T-helper 1 cell treated with Interleukin-12 subunit alpha and Interleukin-12 subunit beta and Interleukin-4 antibody, amounts not matched to agents 30 μg/mL and 1 μg/mL, for 36 hours (primary cell): ENCODE measurements at regions not wholly inside any gene's neighbourhood (a gene's known extent, or its start where the extent isn't known, plus 50 kb on each side); places are given as distances from the start of the nearest gene placed in this dataset.
"Not testable (repeated sequence)": the region's sequence is repeated elsewhere in the genome, so short reads cannot be mapped to it uniquely, and the experiment has no call there.

Experiments
- H3K27ac Mint-ChIP-seq: one replicate; pipeline ENCODE4 v1.8.0; 2021; ENCODE audit warnings: mild to moderate bottlenecking, mixed read lengths
- H3K27me3 Mint-ChIP-seq: one replicate; pipeline ENCODE4 v1.8.0; 2021; ENCODE audit warnings: low read depth, mixed read lengths
- H3K36me3 Mint-ChIP-seq: one replicate; pipeline ENCODE4 v1.8.0; 2021; ENCODE audit warnings: low read depth, mixed read lengths
- H3K4me1 Mint-ChIP-seq: one replicate; pipeline ENCODE4 v1.8.0; 2021; ENCODE audit warnings: low read depth, mixed read lengths
- H3K4me3 Mint-ChIP-seq: one replicate; pipeline ENCODE4 v1.8.0; 2021; ENCODE audit warnings: mild to moderate bottlenecking, moderate library complexity, mixed read lengths
- H3K9me3 Mint-ChIP-seq: one replicate; pipeline ENCODE4 v1.8.0; 2021; ENCODE audit warnings: mixed read lengths

DNA sequence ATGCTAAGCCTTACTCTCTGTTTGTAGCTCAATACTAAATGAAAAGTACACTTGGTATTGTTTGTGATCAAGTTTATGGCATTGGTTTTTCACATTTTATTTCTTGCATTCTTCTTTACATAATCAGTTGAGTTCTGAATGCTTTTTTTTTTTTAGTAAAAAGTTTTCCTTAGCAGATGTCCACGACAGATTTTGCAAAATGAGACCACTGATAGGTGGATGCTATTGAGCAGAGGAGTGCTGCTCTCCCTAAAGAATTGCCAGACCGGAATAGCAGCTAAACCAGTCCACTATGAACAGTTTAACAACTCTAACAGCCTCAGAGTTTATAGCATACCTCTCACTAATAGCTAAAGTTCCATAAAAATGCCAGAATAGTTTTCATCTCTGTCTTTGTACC is 225.1 kb upstream of the CACNA2D1 start:
- no peaks in the 10 kb centered on the region for H3K4me1 Mint-ChIP-seq
- H3K27ac Mint-ChIP-seq = no peak overlapping the region
- no peaks in the 10 kb centered on the region for H3K27me3 Mint-ChIP-seq
- H3K4me3 Mint-ChIP-seq = no peak overlapping the region
- no peaks in the 10 kb centered on the region for H3K36me3 Mint-ChIP-seq
- H3K9me3 Mint-ChIP-seq = no peaks in the 10 kb centered on the region

DNA sequence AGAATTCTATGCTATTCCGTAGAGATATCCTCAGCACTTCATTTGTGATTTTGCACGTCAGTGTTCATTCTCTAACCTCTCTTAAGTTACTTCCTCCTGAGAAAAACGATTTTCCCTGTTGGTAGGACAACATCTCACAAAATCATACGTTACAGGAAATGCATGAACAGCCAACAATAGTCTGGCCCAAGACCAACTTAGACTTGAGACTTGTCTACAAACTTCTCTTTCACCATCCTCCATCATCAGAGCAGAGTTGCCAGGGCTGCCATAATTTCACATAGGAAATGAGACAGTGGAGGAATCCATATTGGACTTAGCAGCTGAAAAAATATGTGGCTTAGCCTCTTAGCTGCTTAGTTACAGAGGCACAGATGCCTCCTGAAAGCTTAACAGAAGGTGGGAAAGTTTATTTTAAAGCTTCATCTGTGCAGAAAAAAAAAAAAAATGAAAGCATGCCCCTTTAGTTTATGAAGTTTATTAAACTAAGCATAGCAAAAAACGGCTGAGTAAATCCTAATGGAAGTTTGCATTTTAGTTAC is 222.5 kb upstream of the CACNA2D1 start:
- no peaks in the 10 kb centered on the region for H3K36me3 Mint-ChIP-seq
- no peaks in the 10 kb centered on the region for H3K4me1 Mint-ChIP-seq
- no peak overlapping the region for H3K4me3 Mint-ChIP-seq
- H3K27ac Mint-ChIP-seq = no peak overlapping the region
- H3K9me3 Mint-ChIP-seq = no peaks in the 10 kb centered on the region
- H3K27me3 Mint-ChIP-seq = no peaks in the 10 kb centered on the region

DNA sequence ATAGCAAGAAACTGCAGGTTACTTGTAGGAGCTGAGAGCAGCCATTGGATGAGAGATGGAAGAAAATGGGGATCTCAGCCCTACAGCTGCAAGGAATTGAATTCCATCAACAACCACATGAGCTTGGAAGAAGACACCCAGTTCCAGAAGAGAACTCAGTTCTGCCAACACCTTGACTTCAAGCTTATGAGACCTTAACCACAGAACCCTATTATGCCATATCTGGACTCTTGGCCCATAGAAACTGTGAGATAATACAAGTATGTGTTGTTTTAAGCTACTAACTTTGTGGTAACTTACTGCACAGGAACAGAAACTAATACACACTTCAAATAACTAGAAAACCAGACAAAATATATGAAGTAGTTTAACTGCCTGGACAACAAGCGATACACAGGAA is 212.4 kb upstream of the CACNA2D1 start:
- Mint-ChIP-seq H3K27ac (no peak overlapping the region), H3K36me3 (no peaks in the 10 kb centered on the region), H3K27me3 (no peaks in the 10 kb centered on the region), H3K9me3 (peaks cover 5% of the 10 kb centered on the region), H3K4me1 (no peaks in the 10 kb centered on the region), H3K4me3 (no peak overlapping the region)

DNA sequence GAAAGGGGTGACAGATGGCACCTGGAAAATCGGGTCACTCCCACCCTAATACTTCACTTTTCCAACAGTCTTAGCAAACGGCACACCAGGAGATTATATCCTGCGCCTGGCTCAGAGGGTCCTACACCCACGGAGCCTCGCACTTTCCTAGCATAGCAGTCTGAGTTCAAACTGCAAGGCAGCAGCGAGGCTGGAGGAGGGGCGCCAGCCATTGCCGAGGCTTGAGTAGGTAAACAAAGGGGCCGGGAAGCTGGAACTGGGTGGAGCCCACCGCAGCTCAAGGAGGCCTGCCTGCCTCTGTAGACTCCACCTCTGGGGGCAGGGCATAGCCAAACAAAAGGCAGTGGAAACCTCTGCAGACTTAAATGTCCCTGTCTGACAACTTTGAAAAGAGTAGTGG is 206.5 kb upstream of the CACNA2D1 start:
- H3K4me3 Mint-ChIP-seq, H3K9me3 Mint-ChIP-seq, H3K27me3 Mint-ChIP-seq, H3K4me1 Mint-ChIP-seq, H3K27ac Mint-ChIP-seq, H3K36me3 Mint-ChIP-seq: not testable (repeated sequence)

DNA sequence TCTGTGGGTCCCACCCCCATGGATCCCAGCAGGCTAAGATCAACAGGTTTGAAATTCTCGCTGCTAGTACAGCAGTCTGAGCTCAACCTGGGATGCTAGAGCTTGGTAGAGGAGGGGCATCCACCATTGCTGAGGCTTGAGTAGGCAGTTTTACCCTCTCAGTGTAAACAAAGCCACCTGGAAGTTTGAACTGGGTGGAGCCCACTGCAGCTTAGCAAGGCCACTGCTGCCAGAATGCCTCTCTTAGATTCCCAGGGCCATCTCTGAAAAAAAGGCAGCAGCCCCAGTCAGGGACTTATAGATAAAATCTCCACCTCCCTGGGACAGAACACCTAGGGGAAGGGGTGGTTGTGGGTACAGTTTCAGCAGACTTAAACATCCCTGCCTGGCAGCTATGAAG is 190.0 kb upstream of the CACNA2D1 start:
- Mint-ChIP-seq H3K4me3 (no peak overlapping the region), H3K4me1 (no peaks in the 10 kb centered on the region), H3K27ac (no peak overlapping the region), H3K36me3 (no peaks in the 10 kb centered on the region), H3K27me3 (no peaks in the 10 kb centered on the region), H3K9me3 (no peaks in the 10 kb centered on the region)

DNA sequence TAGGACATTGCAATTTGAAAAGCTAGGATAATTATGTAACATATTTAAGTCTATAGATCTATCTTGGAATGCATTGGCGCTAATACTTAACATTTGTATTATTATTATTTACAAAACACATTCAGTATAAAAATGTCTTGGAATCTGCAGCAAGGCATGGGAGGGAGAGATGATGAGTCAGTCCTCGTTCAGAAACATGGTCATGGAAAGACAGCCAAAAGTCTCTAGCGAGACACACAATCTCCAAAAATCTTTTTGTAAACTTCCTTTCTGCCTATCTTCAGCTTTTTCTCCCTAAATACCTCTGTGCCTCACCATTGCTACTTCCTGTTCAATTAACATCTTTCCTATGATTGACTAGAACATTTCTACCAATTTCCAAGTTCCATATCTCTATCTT is 188.4 kb upstream of the CACNA2D1 start:
- no peaks in the 10 kb centered on the region for H3K27me3 Mint-ChIP-seq
- H3K4me3 Mint-ChIP-seq = no peak overlapping the region
- no peaks in the 10 kb centered on the region for H3K9me3 Mint-ChIP-seq
- no peaks in the 10 kb centered on the region for H3K4me1 Mint-ChIP-seq
- H3K36me3 Mint-ChIP-seq = no peaks in the 10 kb centered on the region
- no peak overlapping the region for H3K27ac Mint-ChIP-seq

DNA sequence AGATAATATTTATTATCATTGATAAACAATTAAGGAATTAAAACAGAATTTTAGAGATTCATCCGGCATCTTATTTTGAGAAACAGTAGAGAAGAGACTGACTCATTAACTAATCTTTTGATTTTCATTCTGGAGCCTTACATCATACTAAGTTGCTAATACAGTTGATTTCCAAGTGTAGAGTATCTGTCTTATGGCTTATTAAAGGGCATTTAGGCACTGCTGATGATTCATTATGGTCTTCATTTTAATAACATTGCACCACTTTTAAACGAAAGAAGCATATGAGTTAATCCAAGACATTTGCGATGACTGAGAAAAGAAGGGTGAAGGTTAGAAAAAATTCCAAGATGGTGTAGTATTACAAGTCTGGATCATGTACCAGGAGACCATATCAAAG is 186.0 kb upstream of the CACNA2D1 start:
- no peaks in the 10 kb centered on the region for H3K27me3 Mint-ChIP-seq

DNA sequence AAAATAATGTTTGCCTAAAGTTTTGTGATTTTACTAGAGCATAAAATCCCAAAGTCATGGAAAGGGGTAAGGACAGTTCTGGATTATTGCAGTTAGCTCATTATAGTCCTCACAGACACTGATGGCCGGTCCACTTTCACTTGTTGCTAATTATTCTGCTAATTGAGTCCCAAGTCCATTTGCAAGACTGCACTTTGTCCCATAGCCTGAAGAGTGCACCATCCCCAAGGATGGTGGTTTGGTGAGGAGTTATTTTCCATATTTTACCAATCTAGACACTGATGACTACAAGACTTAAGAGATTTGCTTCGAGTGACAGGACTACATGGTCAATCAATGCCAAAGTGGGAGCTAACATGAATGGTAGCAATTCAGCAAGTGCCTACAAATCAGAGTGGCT is 181.8 kb upstream of the CACNA2D1 start:
- no peaks in the 10 kb centered on the region for H3K9me3 Mint-ChIP-seq
- H3K27ac Mint-ChIP-seq = no peak overlapping the region
- no peaks in the 10 kb centered on the region for H3K4me1 Mint-ChIP-seq
- H3K27me3 Mint-ChIP-seq = no peaks in the 10 kb centered on the region
- no peaks in the 10 kb centered on the region for H3K36me3 Mint-ChIP-seq
- no peak overlapping the region for H3K4me3 Mint-ChIP-seq

More for the DNA sequence above, 186.0 kb upstream of the CACNA2D1 start:
- no peaks in the 10 kb centered on the region for H3K9me3 Mint-ChIP-seq
- no peaks in the 10 kb centered on the region for H3K36me3 Mint-ChIP-seq
- H3K4me3 Mint-ChIP-seq = no peak overlapping the region
- no peak overlapping the region for H3K27ac Mint-ChIP-seq
- no peaks in the 10 kb centered on the region for H3K4me1 Mint-ChIP-seq

DNA sequence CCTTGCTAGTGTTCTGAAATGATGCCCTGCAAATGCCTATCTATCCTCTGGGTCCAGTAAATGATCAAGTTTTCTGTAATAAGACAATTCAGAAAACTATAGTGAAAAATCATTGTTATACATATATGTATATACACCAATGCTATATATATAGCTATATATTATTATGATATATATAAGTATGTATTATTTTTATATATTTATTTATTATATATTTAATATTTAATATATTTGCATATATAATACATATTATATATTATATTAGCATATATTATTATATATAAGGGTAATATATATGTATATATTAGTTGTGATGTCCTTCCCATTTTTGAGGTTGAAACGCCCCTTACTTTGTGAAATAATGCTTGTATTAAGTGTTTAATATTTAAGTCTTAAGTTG is 181.4 kb upstream of the CACNA2D1 start:
- no peaks in the 10 kb centered on the region for H3K36me3 Mint-ChIP-seq
- H3K4me1 Mint-ChIP-seq = no peaks in the 10 kb centered on the region
- no peaks in the 10 kb centered on the region for H3K9me3 Mint-ChIP-seq
- no peak overlapping the region for H3K4me3 Mint-ChIP-seq
- H3K27ac Mint-ChIP-seq = no peak overlapping the region
- no peaks in the 10 kb centered on the region for H3K27me3 Mint-ChIP-seq

DNA sequence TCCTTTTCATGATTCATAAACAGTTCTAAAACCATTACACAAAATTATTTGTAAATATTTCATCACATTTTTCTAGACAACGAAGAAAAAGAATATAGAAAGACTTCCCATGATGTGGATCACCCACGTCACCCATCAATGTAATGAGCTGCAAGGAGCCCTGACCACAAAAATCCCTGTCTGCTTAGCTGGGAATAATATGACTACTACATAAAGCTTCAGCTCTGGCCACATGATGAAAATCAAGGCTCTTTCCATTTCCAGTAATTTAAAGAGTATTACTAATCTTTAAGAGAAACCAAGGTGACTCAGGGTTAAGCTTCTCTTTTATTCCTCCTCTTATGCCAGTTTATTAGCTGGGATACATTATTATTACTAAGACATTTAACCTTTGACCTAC is 180.8 kb upstream of the CACNA2D1 start:
- H3K4me3 Mint-ChIP-seq = no peak overlapping the region
- H3K9me3 Mint-ChIP-seq = no peaks in the 10 kb centered on the region
- no peaks in the 10 kb centered on the region for H3K36me3 Mint-ChIP-seq
- H3K27ac Mint-ChIP-seq = no peak overlapping the region
- no peaks in the 10 kb centered on the region for H3K27me3 Mint-ChIP-seq
- H3K4me1 Mint-ChIP-seq = no peaks in the 10 kb centered on the region

DNA sequence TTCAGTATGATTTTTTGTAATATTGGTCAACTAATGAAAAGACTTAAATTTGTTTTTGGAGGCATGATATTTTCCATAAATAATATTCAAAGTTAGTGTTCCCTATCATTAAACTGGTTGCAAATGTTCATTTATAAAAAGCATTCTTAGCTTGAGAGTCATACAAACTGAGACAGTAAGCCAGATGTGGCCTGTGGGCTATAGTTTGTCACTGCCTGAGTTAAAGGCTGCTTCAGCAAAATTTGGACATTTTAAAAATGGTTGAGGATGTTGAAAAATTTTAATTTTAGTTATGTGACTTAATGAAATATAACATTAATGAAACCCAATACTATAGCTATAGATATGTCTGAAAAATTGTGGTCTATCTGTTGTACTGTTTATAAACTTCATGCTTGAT is 180.2 kb upstream of the CACNA2D1 start:
- Mint-ChIP-seq H3K4me3 (no peak overlapping the region), H3K27me3 (no peaks in the 10 kb centered on the region), H3K4me1 (no peaks in the 10 kb centered on the region), H3K27ac (no peak overlapping the region), H3K9me3 (no peaks in the 10 kb centered on the region), H3K36me3 (no peaks in the 10 kb centered on the region)

DNA sequence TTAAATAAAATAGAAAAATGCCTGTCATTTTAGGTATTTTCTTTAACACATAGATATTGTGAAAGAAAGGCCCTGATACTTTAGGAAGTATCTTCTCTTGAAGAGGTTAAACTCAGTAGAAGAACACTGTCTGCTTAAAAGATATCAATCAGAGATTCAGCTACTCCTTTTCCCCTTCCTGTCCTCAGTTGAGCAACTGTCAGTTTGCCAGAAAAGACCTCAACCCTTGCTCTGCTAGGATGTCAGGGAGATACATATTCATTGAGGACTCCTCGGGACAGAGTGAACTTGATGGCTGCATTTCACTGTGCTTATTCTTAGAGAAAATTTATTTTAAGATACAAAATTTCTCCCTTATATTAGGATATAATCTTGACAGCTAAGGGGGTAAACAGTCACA is 173.6 kb upstream of the CACNA2D1 start:
- no peaks in the 10 kb centered on the region for H3K27me3 Mint-ChIP-seq
- no peaks in the 10 kb centered on the region for H3K4me1 Mint-ChIP-seq
- H3K4me3 Mint-ChIP-seq = no peak overlapping the region
- no peaks in the 10 kb centered on the region for H3K9me3 Mint-ChIP-seq
- no peaks in the 10 kb centered on the region for H3K36me3 Mint-ChIP-seq
- no peak overlapping the region for H3K27ac Mint-ChIP-seq

DNA sequence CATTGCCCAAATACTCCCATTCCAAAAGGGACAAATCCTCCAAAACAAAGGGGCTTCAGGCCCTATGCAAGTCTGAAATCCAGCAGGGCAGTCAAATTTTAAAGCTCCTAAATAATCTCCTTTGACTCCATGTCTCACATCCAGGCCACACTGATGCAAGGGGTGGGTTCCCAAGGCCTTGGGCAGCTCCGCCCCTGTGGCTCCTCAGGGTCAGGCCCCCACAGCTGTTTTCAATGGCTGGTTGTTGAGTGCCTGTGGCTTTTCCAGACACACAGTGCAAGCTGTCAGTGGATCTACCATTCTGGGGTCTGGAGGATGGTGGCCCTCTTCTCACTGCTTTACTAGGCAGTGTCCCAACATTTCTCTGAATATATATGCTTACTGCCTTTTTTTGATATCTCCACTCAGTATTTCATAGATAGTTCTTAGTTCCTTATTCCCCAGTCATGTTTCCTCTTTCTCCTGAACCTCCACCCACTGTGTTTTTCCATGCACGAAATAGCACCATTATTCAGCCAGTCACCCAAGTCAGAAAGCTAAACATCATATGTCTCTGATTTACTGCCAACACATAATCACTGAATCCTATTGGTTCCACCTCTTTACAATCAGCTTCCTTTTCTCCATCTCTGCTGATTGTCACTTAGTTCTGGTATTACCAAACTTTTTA is 172.6 kb upstream of the CACNA2D1 start:
- no peaks in the 10 kb centered on the region for H3K4me1 Mint-ChIP-seq
- H3K9me3 Mint-ChIP-seq = no peaks in the 10 kb centered on the region
- no peak overlapping the region for H3K27ac Mint-ChIP-seq
- H3K36me3 Mint-ChIP-seq = no peaks in the 10 kb centered on the region
- H3K4me3 Mint-ChIP-seq = no peak overlapping the region
- H3K27me3 Mint-ChIP-seq = no peaks in the 10 kb centered on the region

DNA sequence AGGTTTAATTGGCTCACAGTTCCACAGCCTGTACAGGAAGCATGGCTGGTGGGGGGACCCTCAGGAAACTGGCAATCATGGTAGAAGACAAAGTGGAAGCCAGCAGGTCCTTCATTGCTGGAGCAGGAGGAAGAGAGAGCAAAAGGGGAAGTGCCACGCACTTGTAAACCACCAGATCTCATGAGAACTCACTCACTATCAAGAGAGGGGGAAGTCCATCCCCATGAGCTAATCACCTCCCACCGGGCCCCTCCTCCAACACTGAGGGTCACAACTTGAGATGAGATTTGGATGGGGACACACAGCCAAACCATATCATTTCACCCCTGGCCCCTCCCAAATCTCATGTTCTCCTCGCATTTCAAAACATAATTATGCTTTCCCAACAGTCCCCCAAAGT is 171.9 kb upstream of the CACNA2D1 start:
- no peaks in the 10 kb centered on the region for H3K27me3 Mint-ChIP-seq
- no peak overlapping the region for H3K4me3 Mint-ChIP-seq
- H3K9me3 Mint-ChIP-seq = no peaks in the 10 kb centered on the region
- H3K36me3 Mint-ChIP-seq = no peaks in the 10 kb centered on the region
- no peaks in the 10 kb centered on the region for H3K4me1 Mint-ChIP-seq
- H3K27ac Mint-ChIP-seq = no peak overlapping the region

DNA sequence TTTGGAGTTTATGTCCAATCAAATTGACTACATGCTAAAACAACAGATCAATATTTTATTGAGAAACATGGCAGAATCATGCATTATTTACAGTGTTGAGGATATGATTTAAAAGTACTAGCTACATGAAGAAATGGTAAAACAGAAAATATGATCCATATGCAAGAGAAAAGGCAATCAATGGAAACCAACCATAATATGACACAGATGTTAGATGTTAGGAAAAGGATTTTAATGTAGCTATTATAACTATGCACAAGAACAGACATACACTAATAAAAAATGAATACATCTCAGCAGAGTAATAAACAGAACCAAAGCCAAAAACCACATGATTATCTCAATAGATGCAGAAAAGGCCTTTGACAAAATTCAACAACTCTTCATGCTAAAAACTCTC is 166.2 kb upstream of the CACNA2D1 start:
- Mint-ChIP-seq H3K9me3 (no peaks in the 10 kb centered on the region), H3K27me3 (no peaks in the 10 kb centered on the region), H3K36me3 (no peaks in the 10 kb centered on the region), H3K27ac (no peak overlapping the region), H3K4me3 (no peak overlapping the region), H3K4me1 (no peaks in the 10 kb centered on the region)
